Liver (tissue), 8 donors: ENCODE measurements at regions not wholly inside any gene's neighbourhood (a gene's known extent, or its start where the extent isn't known, plus 50 kb on each side); places are given as distances from the start of the nearest gene placed in this dataset.
A peak's percentile ranks its signal among the peaks of the same experiment; 100 is the strongest.

Source experiments
- DNase-seq: peaks from one replicate; pipeline ENCODE4 v3.0.0-alpha.2; 2017; ENCODE audit warnings: low spot score
- H3K27ac ChIP-seq, 2 donors: one replicate each; pipeline ENCODE4 v1.7.0; 2013; ENCODE audit warnings: inconsistent platforms in 2 of 2, low read length in 2 of 2, control low read depth in 1 of 2, low read depth in 1 of 2, mild to moderate bottlenecking in 1 of 2
- H3K27me3 ChIP-seq, 4 donors: one replicate each; pipeline versions ENCODE4 v1.6.1 to v1.7.0; 2013; ENCODE audit warnings: low read length in 3 of 4, inconsistent platforms in 1 of 4, mild to moderate bottlenecking in 1 of 4, moderate library complexity in 1 of 4; ENCODE audit not compliant: control insufficient read depth in 4 of 4, insufficient read depth in 4 of 4
- H3K36me3 ChIP-seq, 4 donors: one replicate each; pipeline versions ENCODE4 v1.6.1 to v1.7.0; 2013; ENCODE audit warnings: low read length in 3 of 4, mild to moderate bottlenecking in 3 of 4, low read depth in 1 of 4, moderate library complexity in 1 of 4; ENCODE audit not compliant: control insufficient read depth in 4 of 4, insufficient read depth in 3 of 4
- H3K4me1 ChIP-seq, 4 donors: one replicate each; pipeline versions ENCODE4 v1.6.1 to v1.7.0; 2013; ENCODE audit warnings: low read length in 3 of 4, mild to moderate bottlenecking in 3 of 4, moderate library complexity in 1 of 4; ENCODE audit not compliant: control insufficient read depth in 4 of 4, insufficient read depth in 4 of 4
- H3K4me3 ChIP-seq, 3 donors: one replicate each; pipeline versions ENCODE4 v1.6.1 to v1.7.0; 2013; ENCODE audit warnings: low read length in 3 of 3, control low read depth in 1 of 3, low read depth in 1 of 3, mild to moderate bottlenecking in 1 of 3
- H3K9ac ChIP-seq, 2 donors: one replicate each; pipeline ENCODE4 v1.7.0; 2013; ENCODE audit warnings: low read length in 2 of 2, mild to moderate bottlenecking in 2 of 2, moderate library complexity in 2 of 2, control low read depth in 1 of 2, low read depth in 1 of 2
- H3K9me3 ChIP-seq, 4 donors: one replicate each; pipeline versions ENCODE4 v1.6.1 to v1.7.0; 2013; ENCODE audit warnings: low read length in 3 of 4; ENCODE audit not compliant: control insufficient read depth in 4 of 4
- ATF3 ChIP-seq: IDR thresholded peaks from 2 replicates; pipeline ENCODE4 v1.6.1; 2016; ENCODE audit warnings: antibody characterized with exemption
- CTCF ChIP-seq: fragments of 150-350 bp; IDR thresholded peaks from 2 replicates; pipeline ENCODE4 v1.5.1; 2017; ENCODE audit warnings: improper control_type of control experiment, low read depth, low read length; ENCODE audit not compliant: missing input control
- FOXA1 ChIP-seq: IDR thresholded peaks from 2 replicates; pipeline ENCODE4 v1.6.1; 2016; ENCODE audit warnings: antibody characterized with exemption
- FOXA2 ChIP-seq: IDR thresholded peaks from 2 replicates; pipeline ENCODE4 v1.6.1; 2016; ENCODE audit warnings: antibody characterized with exemption
- GABPA ChIP-seq, 2 donors: IDR thresholded peaks in 1 of 2; conservative IDR thresholded peaks in 1 of 2; 2 replicates each; pipeline ENCODE4 v1.6.1; 2016; ENCODE audit warnings: antibody characterized with exemption in 2 of 2, mild to moderate bottlenecking in 1 of 2, moderate library complexity in 1 of 2
- HNF4A ChIP-seq, 2 donors: conservative IDR thresholded peaks; 2 replicates each; pipeline ENCODE4 v1.6.1; 2016; ENCODE audit warnings: antibody characterized with exemption in 2 of 2, mild to moderate bottlenecking in 2 of 2
- HNF4G ChIP-seq: IDR thresholded peaks from 2 replicates; pipeline ENCODE4 v1.6.1; 2016; ENCODE audit warnings: antibody characterized with exemption
- JUND ChIP-seq, 2 donors: IDR thresholded peaks; 2 replicates each; pipeline ENCODE4 v1.6.1; 2016; ENCODE audit warnings: antibody characterized with exemption in 2 of 2
- MAX ChIP-seq: IDR thresholded peaks from 2 replicates; pipeline ENCODE4 v1.6.1; 2016; ENCODE audit warnings: antibody characterized with exemption
- RAD21 ChIP-seq, 2 donors: IDR thresholded peaks; 2 replicates each; pipeline ENCODE4 v1.6.1; 2016; ENCODE audit warnings: antibody characterized with exemption in 2 of 2, mild to moderate bottlenecking in 2 of 2
- RXRA ChIP-seq, 2 donors: IDR thresholded peaks; 2 replicates each; pipeline ENCODE4 v1.6.1; 2017 to 2018; ENCODE audit warnings: antibody characterized with exemption in 2 of 2, mild to moderate bottlenecking in 1 of 2
- YY1 ChIP-seq: IDR thresholded peaks from 2 replicates; pipeline ENCODE4 v1.6.1; 2016; ENCODE audit warnings: antibody characterized with exemption, mild to moderate bottlenecking
- ZBTB33 ChIP-seq: IDR thresholded peaks from 2 replicates; pipeline ENCODE4 v1.6.1; 2016; ENCODE audit warnings: antibody characterized with exemption
- WGBS: extraction: QIAGEN DNeasy Blood & Tissue Kit; methylation state at CpG from one replicate; pipeline ENCODE4 v1.1.7; 2013; 5-methylcytosine and 5-hydroxymethylcytosine counted together
- donor health status: healthy.
- donor health status: healthy.
- donor health status: healthy.
- donor health status: healthy.
- donor health status: healthy.

- DNase-seq, result no peak
- WGBS, result 5% methylated on average over 2 of the region's 2 CpGs
- Histone ChIP-seq H3K4me3 (no peak overlapping the region), H3K9ac (no peak overlapping the region), H3K36me3 (no peaks in the 10 kb centered on the region), H3K9me3 (no peaks in the 10 kb centered on the region), H3K27ac (no peak overlapping the region), H3K4me1 (peaks cover 0 to 3% (median 0%) of the 10 kb centered on the region in 4 donors), H3K27me3 (no peaks in the 10 kb centered on the region)
- TF ChIP-seq ZBTB33 (no peak), HNF4G (no peak), HNF4A (conservative IDR thresholded peaks at IDR 0.05) (no peak), YY1 (no peak), RXRA (IDR thresholded peaks at IDR 0.05) (no peak), FOXA1 (no peak), FOXA2 (no peak), MAX (no peak), ATF3 (no peak), GABPA (IDR thresholded peaks at IDR 0.05 in 1 of 2, conservative IDR thresholded peaks at IDR 0.05 in 1 of 2) (no peak), CTCF (peak; percentile 23), RAD21 (IDR thresholded peaks at IDR 0.05) (peak; percentile 38 to 47)
Observed at GRCh38 chr11:25733777-25734176, 598.2 kb upstream of the ANO3 start.

GRCh38 chr11:25734591-25735211 is 597.2 kb upstream of the ANO3 start:
- no peak overlapping the region for H3K4me3 ChIP-seq
- TF ChIP-seq JUND (IDR thresholded peaks at IDR 0.05) (no peak), RAD21 (IDR thresholded peaks at IDR 0.05) (peak; percentile 45 to 54), ZBTB33 (no peak)
- H3K27me3 ChIP-seq, result no peaks in the 10 kb centered on the region
- H3K36me3 ChIP-seq, result no peaks in the 10 kb centered on the region
- H3K9ac ChIP-seq, result no peak overlapping the region
- H3K4me1 ChIP-seq, result peaks cover 0 to 3% (median 0%) of the 10 kb centered on the region in 4 donors
- 36% methylated on average over 2 of the region's 2 CpGs for WGBS
- H3K27ac ChIP-seq, result no peak overlapping the region
- no peaks in the 10 kb centered on the region for H3K9me3 ChIP-seq
- DNase-seq, result no peak
